ENCODE measurements at regions not wholly inside any gene's neighbourhood (a gene's known extent, or its start where the extent isn't known, plus 50 kb on each side); places are given as distances from the start of the nearest gene placed in this dataset.

GRCh38 chr2:64787019-64787365, 133.3 kb upstream of the SERTAD2 start:
- Histone ChIP-seq H3K36me3 (ENCODE audit: control insufficient read depth in 2 of 2, extremely low read depth in 1 of 2, insufficient read depth in 2 of 2, low read length in 2 of 2) (no peaks in the 10 kb centered on the region), H3K4me3 (replicated peaks in 1 of 3; ENCODE audit: insufficient read depth in 1 of 3, low read depth in 1 of 3, low read length in 3 of 3) (no peak overlapping the region), H3K4me1 (ENCODE audit: control insufficient read depth, extremely low read depth, insufficient read depth, low read length) (peaks cover 7% of the 10 kb centered on the region), H3K79me2 (ENCODE audit: control insufficient read depth, insufficient read depth, low read length) (no peaks in the 10 kb centered on the region), H3K9me3 (replicated peaks; ENCODE audit: control insufficient read depth, insufficient read depth, low read length) (no peaks in the 10 kb centered on the region), H3K4me2 (ENCODE audit: insufficient read depth, low read length) (no peak overlapping the region), H3K9me1 (replicated peaks; ENCODE audit: control insufficient read depth, extremely low read depth, insufficient read depth, low read length) (no peaks in the 10 kb centered on the region), H2AFZ (ENCODE audit: low read depth, low read length) (no peak overlapping the region), H3K9ac (replicated peaks; ENCODE audit: extremely low read depth, insufficient read depth, low read length) (no peak overlapping the region), H3K27ac (ENCODE audit: insufficient read depth, low read depth, low read length) (no peak overlapping the region), H4K20me1 (replicated peaks; ENCODE audit: control insufficient read depth, extremely low read depth, insufficient read depth, low read length) (no peaks in the 10 kb centered on the region), H3K27me3 (ENCODE audit: control insufficient read depth in 2 of 2, insufficient read depth in 2 of 2, low read length in 2 of 2) (no peaks in the 10 kb centered on the region)
- intact Hi-C loops (cut with micrococcal nuclease) (no loop called here), dilution Hi-C loops (cut with MboI; ENCODE audit: extremely low pct_ligation_motif_present, low sequenced_read_pairs) (no loop called here)
- FAIRE-seq (no peak), DNase-seq (ENCODE audit: low read depth, low spot score) (no peak)
- no TSS peak for BruUV-seq (replicated peaks)
- TF ChIP-seq POLR2A (IDR thresholded peaks at IDR 0.05; ENCODE audit: low read depth, low read length) (no peak), JUN (IDR thresholded peaks at IDR 0.05; ENCODE audit: borderline replicate concordance, insufficient read depth, insufficient read length, low read depth) (no peak), EZH2 (IDR thresholded peaks at IDR 0.05; ENCODE audit: borderline replicate concordance, low read depth, low read length, severe bottlenecking) (no peak), GATA2 (IDR thresholded peaks at IDR 0.05; ENCODE audit: insufficient read depth, insufficient read length, low read depth, low read length) (no peak), MAX (IDR thresholded peaks at IDR 0.05; ENCODE audit: insufficient read depth, insufficient read length) (no peak), POLR2AphosphoS5 (IDR thresholded peaks at IDR 0.05; ENCODE audit: insufficient read depth, low read depth, low read length) (no peak)
- POLR2A ChIA-PET, result no interaction called here
- CTCF ChIA-PET, result interaction anchor here (1.0 kb wide), 2 partner anchors 11 to 141 kb away, joined by 3 to 6 read pairs; no protein-coding TSS in a partner anchor

GRCh38 chr2:64787698-64788097, 134.0 kb upstream of the SERTAD2 start:
- peaks cover 10% of the 10 kb centered on the region for H3K4me1 ChIP-seq (ENCODE audit: control insufficient read depth, extremely low read depth, insufficient read depth, low read length)
- no peaks in the 10 kb centered on the region for H3K9me1 ChIP-seq (replicated peaks; ENCODE audit: control insufficient read depth, extremely low read depth, insufficient read depth, low read length)
- DNase-seq (ENCODE audit: low read depth, low spot score), result no peak
- POLR2A ChIA-PET, result no interaction called here
- H3K27me3 ChIP-seq (ENCODE audit: control insufficient read depth in 2 of 2, insufficient read depth in 2 of 2, low read length in 2 of 2), result no peaks in the 10 kb centered on the region
- no peak overlapping the region for H3K9ac ChIP-seq (replicated peaks; ENCODE audit: extremely low read depth, insufficient read depth, low read length)
- FAIRE-seq, result no peak
- dilution Hi-C loops (cut with MboI; ENCODE audit: extremely low pct_ligation_motif_present, low sequenced_read_pairs) (no loop called here), intact Hi-C loops (cut with micrococcal nuclease) (no loop called here)
- TF ChIP-seq MYC (IDR thresholded peaks at IDR 0.05; ENCODE audit: low read depth, low read length) (no peak), POLR2A (IDR thresholded peaks at IDR 0.05; ENCODE audit: low read depth, low read length) (no peak), CTCF (IDR thresholded peaks at IDR 0.05; ENCODE audit: extremely low read depth in 1 of 2, insufficient read depth in 1 of 2, low read depth in 1 of 2, low read length in 2 of 2) (no peak), JUN (IDR thresholded peaks at IDR 0.05; ENCODE audit: borderline replicate concordance, insufficient read depth, insufficient read length, low read depth) (no peak), MAX (IDR thresholded peaks at IDR 0.05; ENCODE audit: insufficient read depth, insufficient read length) (no peak), GATA2 (IDR thresholded peaks at IDR 0.05; ENCODE audit: insufficient read depth, insufficient read length, low read depth, low read length) (no peak), POLR2AphosphoS5 (IDR thresholded peaks at IDR 0.05; ENCODE audit: insufficient read depth, low read depth, low read length) (no peak), FOS (IDR thresholded peaks at IDR 0.05; ENCODE audit: borderline replicate concordance, insufficient read depth, low read length) (no peak), EZH2 (IDR thresholded peaks at IDR 0.05; ENCODE audit: borderline replicate concordance, low read depth, low read length, severe bottlenecking) (no peak)
- CTCF ChIA-PET, result interaction anchor here (1.0 kb wide), 2 partner anchors 10 to 62 kb away, joined by 3 to 4 read pairs; no protein-coding TSS in a partner anchor
- no peak overlapping the region for H2AFZ ChIP-seq (ENCODE audit: low read depth, low read length)
- BruUV-seq (replicated peaks), result no TSS peak
- H3K9me3 ChIP-seq (replicated peaks; ENCODE audit: control insufficient read depth, insufficient read depth, low read length), result no peaks in the 10 kb centered on the region
- no peaks in the 10 kb centered on the region for H3K79me2 ChIP-seq (ENCODE audit: control insufficient read depth, insufficient read depth, low read length)
- no peak overlapping the region for H3K4me2 ChIP-seq (ENCODE audit: insufficient read depth, low read length)
- no peak overlapping the region for H3K4me3 ChIP-seq (replicated peaks in 1 of 3; ENCODE audit: insufficient read depth in 1 of 3, low read depth in 1 of 3, low read length in 3 of 3)
- H4K20me1 ChIP-seq (replicated peaks; ENCODE audit: control insufficient read depth, extremely low read depth, insufficient read depth, low read length), result no peaks in the 10 kb centered on the region
- no peak overlapping the region for H3K27ac ChIP-seq (ENCODE audit: insufficient read depth, low read depth, low read length)
- no peaks in the 10 kb centered on the region for H3K36me3 ChIP-seq (ENCODE audit: control insufficient read depth in 2 of 2, extremely low read depth in 1 of 2, insufficient read depth in 2 of 2, low read length in 2 of 2)

Data from endothelial cell of umbilical vein (primary cell).